ENCODE measurements at regions not wholly inside any gene's neighbourhood (a gene's known extent, or its start where the extent isn't known, plus 50 kb on each side); places are given as distances from the start of the nearest gene placed in this dataset.

DNA sequence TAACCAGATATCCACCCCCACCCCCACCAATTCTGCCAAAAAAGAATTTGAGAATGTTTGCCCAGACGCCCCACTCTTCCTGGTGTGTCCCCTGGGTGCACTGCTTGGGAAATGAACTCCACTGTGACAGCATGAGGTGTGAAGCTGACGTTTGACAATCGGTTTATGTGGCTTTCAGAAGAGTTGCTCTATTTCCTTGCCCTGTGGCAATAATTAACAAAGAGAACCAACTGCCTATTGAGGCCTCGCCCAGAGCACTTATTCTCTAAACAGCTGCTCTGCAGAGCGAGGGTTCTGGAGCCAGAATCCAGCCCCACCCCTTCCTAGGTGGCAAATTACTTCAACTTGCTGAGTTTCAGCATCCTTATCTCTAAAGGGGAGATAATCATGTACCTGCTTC lies 115.8 kb upstream of the SIX3 start:
- H3K4me3 ChIP-seq (ENCODE audit: low read depth, low read length) = no peak overlapping the region
- no peak for DNase-seq (ENCODE audit: low read depth)
- TF ChIP-seq, protein P1, sequence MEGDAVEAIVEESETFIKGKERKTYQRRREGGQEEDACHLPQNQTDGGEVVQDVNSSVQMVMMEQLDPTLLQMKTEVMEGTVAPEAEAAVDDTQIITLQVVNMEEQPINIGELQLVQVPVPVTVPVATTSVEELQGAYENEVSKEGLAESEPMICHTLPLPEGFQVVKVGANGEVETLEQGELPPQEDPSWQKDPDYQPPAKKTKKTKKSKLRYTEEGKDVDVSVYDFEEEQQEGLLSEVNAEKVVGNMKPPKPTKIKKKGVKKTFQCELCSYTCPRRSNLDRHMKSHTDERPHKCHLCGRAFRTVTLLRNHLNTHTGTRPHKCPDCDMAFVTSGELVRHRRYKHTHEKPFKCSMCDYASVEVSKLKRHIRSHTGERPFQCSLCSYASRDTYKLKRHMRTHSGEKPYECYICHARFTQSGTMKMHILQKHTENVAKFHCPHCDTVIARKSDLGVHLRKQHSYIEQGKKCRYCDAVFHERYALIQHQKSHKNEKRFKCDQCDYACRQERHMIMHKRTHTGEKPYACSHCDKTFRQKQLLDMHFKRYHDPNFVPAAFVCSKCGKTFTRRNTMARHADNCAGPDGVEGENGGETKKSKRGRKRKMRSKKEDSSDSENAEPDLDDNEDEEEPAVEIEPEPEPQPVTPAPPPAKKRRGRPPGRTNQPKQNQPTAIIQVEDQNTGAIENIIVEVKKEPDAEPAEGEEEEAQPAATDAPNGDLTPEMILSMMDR (IDR thresholded peaks at IDR 0.05; ENCODE audit: insufficient read depth, low read length) = no peak

- TF ChIP-seq, protein P1 (IDR thresholded peaks at IDR 0.05; ENCODE audit: insufficient read depth, low read length) = no peak
Measured at GRCh38 chr2:44826601-44827000, 114.9 kb upstream of the SIX3 start.

GRCh38 chr2:44829771-44830170 lies 111.7 kb upstream of the SIX3 start:
- no peak overlapping the region for H3K4me3 ChIP-seq (ENCODE audit: low read depth, low read length)
- TF ChIP-seq, protein P1 (IDR thresholded peaks at IDR 0.05; ENCODE audit: insufficient read depth, low read length) = no peak
- DNase-seq (ENCODE audit: low read depth) = no peak

More at GRCh38 chr2:44826601-44827000, 114.9 kb upstream of the SIX3 start:
- DNase-seq (ENCODE audit: low read depth) = no peak
- H3K4me3 ChIP-seq (ENCODE audit: low read depth, low read length) = no peak overlapping the region

GRCh38 chr2:44833171-44834069 lies 108.1 kb upstream of the SIX3 start:
- H3K4me3 ChIP-seq (ENCODE audit: low read depth, low read length) = no peak overlapping the region
- no peak for DNase-seq (ENCODE audit: low read depth)

GRCh38 chr2:44834656-44835055 lies 106.8 kb upstream of the SIX3 start:
- H3K4me3 ChIP-seq (ENCODE audit: low read depth, low read length) = no peak overlapping the region
- TF ChIP-seq, protein P1 (IDR thresholded peaks at IDR 0.05; ENCODE audit: insufficient read depth, low read length) = no peak
- no peak for DNase-seq (ENCODE audit: low read depth)

More at GRCh38 chr2:44833171-44834069, 108.1 kb upstream of the SIX3 start:
- TF ChIP-seq, protein P1 (IDR thresholded peaks at IDR 0.05; ENCODE audit: insufficient read depth, low read length) = no peak

DNA sequence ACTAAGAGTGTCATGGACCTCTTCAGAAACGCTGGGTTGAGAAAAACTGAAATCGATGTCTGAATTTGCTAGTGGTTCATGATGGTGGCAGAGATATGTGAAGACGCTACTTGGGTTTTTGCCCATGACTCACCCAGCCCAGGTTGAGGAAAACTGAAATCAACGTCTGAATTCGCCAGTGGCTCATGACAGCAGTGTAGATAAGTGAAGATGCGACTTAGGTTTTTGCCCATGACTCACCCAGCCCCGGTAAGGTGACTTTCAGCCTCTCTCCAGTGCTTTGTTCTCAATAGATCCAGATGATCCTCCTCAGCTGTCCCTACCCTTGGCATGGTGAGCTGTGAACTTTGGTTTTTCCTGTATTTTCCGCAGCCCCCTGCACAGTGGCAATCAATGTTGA lies 105.3 kb upstream of the SIX3 start:
- H3K4me3 ChIP-seq (ENCODE audit: low read depth, low read length) = no peak overlapping the region
- DNase-seq (ENCODE audit: low read depth) = no peak
- TF ChIP-seq, protein P1 (IDR thresholded peaks at IDR 0.05; ENCODE audit: insufficient read depth, low read length) = no peak
